ENCODE measurements at regions not wholly inside any gene's neighbourhood (a gene's known extent, or its start where the extent isn't known, plus 50 kb on each side); places are given as distances from the start of the nearest gene placed in this dataset.

DNA sequence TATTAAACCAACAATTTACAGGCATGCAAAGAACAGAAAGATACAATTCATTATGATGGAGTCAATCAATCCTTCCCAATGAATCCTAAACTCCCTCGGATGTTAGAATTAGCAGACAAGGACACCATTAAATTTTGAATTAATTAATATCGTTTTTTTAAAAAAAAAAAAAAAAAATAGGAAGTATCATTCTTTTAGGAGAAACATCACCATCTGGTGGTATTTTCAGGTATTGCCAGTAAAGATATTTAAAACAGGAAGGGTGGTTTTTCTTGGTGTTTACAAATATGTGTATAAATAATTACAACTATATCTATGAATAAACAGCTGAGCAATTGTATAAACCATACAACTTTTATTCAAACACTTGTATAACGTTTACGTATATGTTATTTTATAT, 564.4 kb downstream of the HAO1 start:
- no peak overlapping the region for H3K4me3 ChIP-seq (ENCODE audit: low read depth, low read length)
- TF ChIP-seq, protein P1, sequence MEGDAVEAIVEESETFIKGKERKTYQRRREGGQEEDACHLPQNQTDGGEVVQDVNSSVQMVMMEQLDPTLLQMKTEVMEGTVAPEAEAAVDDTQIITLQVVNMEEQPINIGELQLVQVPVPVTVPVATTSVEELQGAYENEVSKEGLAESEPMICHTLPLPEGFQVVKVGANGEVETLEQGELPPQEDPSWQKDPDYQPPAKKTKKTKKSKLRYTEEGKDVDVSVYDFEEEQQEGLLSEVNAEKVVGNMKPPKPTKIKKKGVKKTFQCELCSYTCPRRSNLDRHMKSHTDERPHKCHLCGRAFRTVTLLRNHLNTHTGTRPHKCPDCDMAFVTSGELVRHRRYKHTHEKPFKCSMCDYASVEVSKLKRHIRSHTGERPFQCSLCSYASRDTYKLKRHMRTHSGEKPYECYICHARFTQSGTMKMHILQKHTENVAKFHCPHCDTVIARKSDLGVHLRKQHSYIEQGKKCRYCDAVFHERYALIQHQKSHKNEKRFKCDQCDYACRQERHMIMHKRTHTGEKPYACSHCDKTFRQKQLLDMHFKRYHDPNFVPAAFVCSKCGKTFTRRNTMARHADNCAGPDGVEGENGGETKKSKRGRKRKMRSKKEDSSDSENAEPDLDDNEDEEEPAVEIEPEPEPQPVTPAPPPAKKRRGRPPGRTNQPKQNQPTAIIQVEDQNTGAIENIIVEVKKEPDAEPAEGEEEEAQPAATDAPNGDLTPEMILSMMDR (IDR thresholded peaks at IDR 0.05; ENCODE audit: low read depth, low read length, missing control alignments): peak; percentile 18
- DNase-seq (ENCODE audit: low read depth): peak; percentile 1

GRCh38 chr20:7378864-7379605, 561.2 kb downstream of the HAO1 start:
- H3K4me3 ChIP-seq (ENCODE audit: low read depth, low read length): no peak overlapping the region
- TF ChIP-seq, protein P1 (IDR thresholded peaks at IDR 0.05; ENCODE audit: low read depth, low read length, missing control alignments): no peak
- DNase-seq (ENCODE audit: low read depth): no peak

GRCh38 chr20:7379621-7380220, 560.5 kb downstream of the HAO1 start:
- TF ChIP-seq, protein P1 (IDR thresholded peaks at IDR 0.05; ENCODE audit: low read depth, low read length, missing control alignments): no peak
- no peak overlapping the region for H3K4me3 ChIP-seq (ENCODE audit: low read depth, low read length)
- no peak for DNase-seq (ENCODE audit: low read depth)

DNA sequence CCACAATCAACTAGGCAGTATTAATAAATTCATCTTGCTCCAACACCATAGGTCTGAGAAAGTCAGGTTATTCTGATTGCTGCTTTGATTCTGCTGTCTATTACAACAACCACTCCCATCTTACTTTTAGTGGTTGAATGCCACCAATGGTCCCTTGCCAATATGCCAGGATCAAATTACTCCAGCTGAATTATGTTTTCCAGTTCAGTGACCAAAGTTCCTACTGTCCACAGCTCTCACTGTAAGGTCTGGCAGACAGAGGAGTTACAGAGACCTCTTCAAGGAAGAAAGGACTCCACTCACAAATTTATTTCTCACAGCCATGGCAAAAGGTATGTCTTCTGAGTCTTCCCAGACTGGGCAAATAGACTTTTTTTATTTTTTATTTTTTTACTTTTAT, 557.0 kb downstream of the HAO1 start:
- no peak for DNase-seq (ENCODE audit: low read depth)
- TF ChIP-seq, protein P1 (IDR thresholded peaks at IDR 0.05; ENCODE audit: low read depth, low read length, missing control alignments): no peak
- no peak overlapping the region for H3K4me3 ChIP-seq (ENCODE audit: low read depth, low read length)

DNA sequence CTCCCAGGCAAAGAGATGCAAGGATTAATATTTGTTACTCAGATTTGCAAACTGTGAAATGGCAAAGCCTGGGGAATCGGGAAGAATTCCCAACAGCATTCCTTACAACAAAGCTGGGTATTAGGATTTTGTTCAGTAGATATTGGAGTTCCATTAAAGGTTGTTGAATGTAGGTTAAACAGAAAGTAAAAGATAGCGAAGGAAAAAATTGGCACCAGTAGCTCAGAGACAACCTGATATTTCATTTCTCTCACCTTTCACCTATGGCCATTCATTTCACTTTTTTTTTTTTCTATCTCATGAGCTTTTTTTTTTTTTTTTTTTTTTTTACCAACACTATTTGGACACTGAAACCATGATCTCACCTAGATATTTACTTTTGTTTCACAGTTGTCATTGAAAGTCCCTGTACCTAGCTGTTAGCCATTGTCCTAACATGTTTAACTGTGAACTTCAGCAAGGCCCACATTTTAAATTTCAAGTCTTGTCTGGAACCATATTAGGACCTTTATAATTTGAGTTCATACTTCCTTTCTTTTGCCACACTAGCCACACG, 552.5 kb downstream of the HAO1 start:
- TF ChIP-seq, protein P1 (IDR thresholded peaks at IDR 0.05; ENCODE audit: low read depth, low read length, missing control alignments): no peak
- no peak for DNase-seq (ENCODE audit: low read depth)
- no peak overlapping the region for H3K4me3 ChIP-seq (ENCODE audit: low read depth, low read length)

DNA sequence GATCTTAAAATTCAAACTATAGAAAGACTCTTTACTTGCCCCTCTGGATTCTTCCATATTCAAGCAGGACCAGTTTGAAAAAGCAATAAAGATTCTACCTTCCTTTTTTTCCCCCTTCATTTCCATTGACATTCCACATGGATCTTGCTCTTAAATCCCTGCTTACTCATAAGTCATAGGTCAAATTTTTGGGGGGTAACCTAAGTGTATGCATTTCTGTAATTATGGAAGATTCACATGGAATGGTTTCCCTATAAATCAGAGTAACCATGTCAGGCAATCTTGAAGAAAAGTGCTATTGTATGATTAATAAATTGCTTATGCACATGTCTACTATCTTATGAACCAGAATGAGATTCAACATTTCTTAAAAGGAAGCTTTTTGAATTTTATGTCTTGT, 551.0 kb downstream of the HAO1 start:
- no peak overlapping the region for H3K4me3 ChIP-seq (ENCODE audit: low read depth, low read length)
- TF ChIP-seq, protein P1 (IDR thresholded peaks at IDR 0.05; ENCODE audit: low read depth, low read length, missing control alignments): no peak
- DNase-seq (ENCODE audit: low read depth): no peak
